ENCODE measurements at regions not wholly inside any gene's neighbourhood (a gene's known extent, or its start where the extent isn't known, plus 50 kb on each side); places are given as distances from the start of the nearest gene placed in this dataset.

DNA sequence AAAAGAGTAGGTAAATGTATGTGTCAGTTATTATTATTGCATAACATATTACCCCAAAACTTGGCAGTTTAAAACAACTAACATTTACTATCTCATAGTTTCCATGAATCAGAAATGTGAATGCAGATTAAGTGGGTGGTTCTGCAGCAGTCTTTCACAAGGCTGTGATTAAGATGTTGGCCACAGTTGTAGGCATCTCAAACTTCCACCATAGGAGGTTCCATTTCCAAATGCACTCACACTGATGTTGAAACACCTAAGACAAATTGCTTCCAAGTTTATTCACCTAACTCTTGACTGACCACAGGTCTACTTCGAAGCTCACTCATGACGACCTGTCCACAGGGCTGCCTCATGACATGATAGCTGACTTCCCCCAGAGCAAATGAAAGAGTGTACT, 360.8 kb downstream of the GRB14 start:
- DNase-seq (ENCODE audit: extremely low spot score), result no peak
- no peak overlapping the region for H3K4me3 ChIP-seq (ENCODE audit: low read depth, low read length)
- no peaks in the 10 kb centered on the region for H3K4me1 ChIP-seq (ENCODE audit: insufficient read depth)
- no peak overlapping the region for H3K27ac ChIP-seq (ENCODE audit: low read depth)
- 91% methylated on average over 2 of the region's 2 CpGs for WGBS
- H3K36me3 ChIP-seq (ENCODE audit: insufficient read depth), result no peaks in the 10 kb centered on the region

DNA sequence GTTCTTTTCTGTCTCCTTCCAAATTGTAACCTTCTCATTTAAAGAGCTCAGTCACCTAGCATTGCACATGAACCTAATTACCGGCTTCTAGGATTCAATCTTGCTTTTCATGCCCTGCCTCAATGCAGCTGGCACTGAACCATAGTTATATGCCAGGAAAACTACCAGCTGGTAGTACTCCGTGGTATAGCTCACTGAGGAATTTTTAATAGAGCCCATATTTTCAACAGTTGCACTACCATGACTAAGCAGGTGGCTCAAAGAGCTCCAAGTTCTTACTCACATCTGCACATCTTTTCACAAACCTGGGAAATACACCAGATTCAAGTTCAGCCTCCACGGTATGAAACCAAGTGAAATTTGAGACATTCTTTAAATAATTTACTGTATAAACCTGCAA, 363.5 kb downstream of the GRB14 start:
- no peak overlapping the region for H3K27ac ChIP-seq (ENCODE audit: low read depth)
- no peak overlapping the region for H3K4me3 ChIP-seq (ENCODE audit: low read depth, low read length)
- no peak for DNase-seq (ENCODE audit: extremely low spot score)
- WGBS, result 45% methylated on average over 3 of the region's 3 CpGs
- no peaks in the 10 kb centered on the region for H3K4me1 ChIP-seq (ENCODE audit: insufficient read depth)
- H3K36me3 ChIP-seq (ENCODE audit: insufficient read depth), result no peaks in the 10 kb centered on the region

DNA sequence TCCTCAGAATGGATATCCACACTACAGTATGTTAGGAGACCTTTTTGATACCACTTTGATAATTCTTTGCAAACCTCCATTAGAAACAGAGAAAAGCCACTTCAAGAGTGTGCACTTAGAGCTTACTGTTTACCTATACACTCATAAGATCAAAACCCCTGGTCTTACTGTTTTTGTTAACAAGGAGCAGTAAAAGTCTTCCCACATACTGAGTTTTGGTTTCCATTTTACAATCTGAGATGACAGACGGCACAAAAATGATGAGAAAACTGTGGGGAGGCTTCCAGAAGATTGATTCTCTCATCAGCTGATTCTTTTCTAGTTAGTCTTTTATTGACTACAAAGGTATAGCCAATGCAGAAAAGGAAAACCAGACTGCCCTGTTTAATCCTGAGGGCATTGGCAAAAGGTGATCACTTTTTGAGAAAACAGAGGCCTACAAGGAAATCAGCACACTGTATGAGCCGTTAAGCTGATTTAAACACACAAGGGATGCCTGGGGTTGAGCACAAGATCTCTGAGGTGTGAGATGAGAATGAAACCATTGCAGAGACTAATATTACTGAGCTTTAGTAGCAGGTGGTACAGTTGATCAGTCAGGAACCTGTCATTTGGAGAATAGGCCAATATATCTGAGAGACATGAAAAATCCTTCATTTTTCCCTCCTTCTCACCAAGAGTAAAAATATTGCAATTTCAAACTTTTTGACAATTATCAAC, 368.6 kb downstream of the GRB14 start:
- WGBS, result 76% methylated on average over 2 of the region's 2 CpGs
- Histone ChIP-seq H3K27ac (ENCODE audit: low read depth) (no peak overlapping the region), H3K36me3 (ENCODE audit: insufficient read depth) (no peaks in the 10 kb centered on the region), H3K4me3 (ENCODE audit: low read depth, low read length) (no peak overlapping the region), H3K4me1 (ENCODE audit: insufficient read depth) (no peaks in the 10 kb centered on the region)
- DNase-seq (ENCODE audit: extremely low spot score), result no peak

DNA sequence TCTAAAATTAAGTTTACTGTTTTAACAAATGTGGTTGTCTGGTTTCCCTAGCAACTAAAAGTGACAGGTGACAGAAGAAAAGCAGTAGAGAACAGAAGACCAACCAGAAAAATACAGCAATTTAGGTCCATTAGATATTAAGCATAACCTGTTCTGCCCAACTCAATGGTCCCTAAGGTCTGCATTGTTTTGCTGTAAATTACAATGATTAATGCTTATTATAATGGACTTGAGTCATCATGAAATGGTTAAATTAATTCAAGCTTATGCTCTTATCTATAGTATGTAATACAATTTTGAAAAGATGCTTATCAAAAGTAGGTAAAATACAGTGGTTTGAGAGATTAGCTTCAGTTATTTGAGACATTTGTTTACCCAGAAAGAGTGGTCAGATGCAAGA, 378.0 kb downstream of the GRB14 start:
- H3K4me3 ChIP-seq (ENCODE audit: low read depth, low read length), result no peak overlapping the region
- no peaks in the 10 kb centered on the region for H3K36me3 ChIP-seq (ENCODE audit: insufficient read depth)
- no peak for DNase-seq (ENCODE audit: extremely low spot score)
- H3K4me1 ChIP-seq (ENCODE audit: insufficient read depth), result no peaks in the 10 kb centered on the region
- no peak overlapping the region for H3K27ac ChIP-seq (ENCODE audit: low read depth)

GRCh38 chr2:164242409-164242808, 378.9 kb downstream of the GRB14 start:
- WGBS, result 90% methylated on average over 3 of the region's 3 CpGs
- Histone ChIP-seq H3K4me3 (ENCODE audit: low read depth, low read length) (no peak overlapping the region), H3K36me3 (ENCODE audit: insufficient read depth) (no peaks in the 10 kb centered on the region), H3K27ac (ENCODE audit: low read depth) (no peak overlapping the region), H3K4me1 (ENCODE audit: insufficient read depth) (no peaks in the 10 kb centered on the region)
- no peak for DNase-seq (ENCODE audit: extremely low spot score)

- DNase-seq (ENCODE audit: extremely low spot score), result no peak
Measured at GRCh38 chr2:164234074-164234473, 387.2 kb downstream of the GRB14 start.

GRCh38 chr2:164224007-164224406, 397.3 kb downstream of the GRB14 start:
- H3K4me1 ChIP-seq (ENCODE audit: insufficient read depth), result no peaks in the 10 kb centered on the region
- H3K36me3 ChIP-seq (ENCODE audit: insufficient read depth), result no peaks in the 10 kb centered on the region
- H3K27ac ChIP-seq (ENCODE audit: low read depth), result no peak overlapping the region
- H3K4me3 ChIP-seq (ENCODE audit: low read depth, low read length), result no peak overlapping the region
- no peak for DNase-seq (ENCODE audit: extremely low spot score)

More at GRCh38 chr2:164234074-164234473, 387.2 kb downstream of the GRB14 start:
- Histone ChIP-seq H3K27ac (ENCODE audit: low read depth) (no peak overlapping the region), H3K36me3 (ENCODE audit: insufficient read depth) (no peaks in the 10 kb centered on the region), H3K4me1 (ENCODE audit: insufficient read depth) (no peaks in the 10 kb centered on the region), H3K4me3 (ENCODE audit: low read depth, low read length) (no peak overlapping the region)
- whole genome bisulfite sequencing, result 87% methylated on average over 1 of the region's 1 CpG

DNA sequence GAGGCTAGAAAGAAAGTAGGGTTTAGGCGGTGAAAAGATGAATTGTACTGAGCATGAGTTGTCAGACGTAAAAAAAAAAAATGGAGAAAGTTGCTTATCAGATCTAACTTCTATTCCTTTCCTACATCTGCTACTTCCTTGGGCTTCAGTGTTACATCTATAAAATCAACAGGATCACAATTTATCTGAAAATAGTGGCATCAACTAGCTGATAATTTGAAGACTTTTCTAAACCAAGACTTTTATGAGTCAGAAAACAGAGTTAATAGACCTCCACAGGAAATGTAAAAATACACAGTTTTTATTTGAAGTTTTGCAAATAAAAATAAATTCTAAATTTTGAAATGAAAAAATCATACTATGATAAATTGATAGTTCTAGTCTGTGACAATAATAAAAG, 399.8 kb downstream of the GRB14 start:
- Histone ChIP-seq H3K4me3 (ENCODE audit: low read depth, low read length) (no peak overlapping the region), H3K27ac (ENCODE audit: low read depth) (no peak overlapping the region), H3K36me3 (ENCODE audit: insufficient read depth) (no peaks in the 10 kb centered on the region), H3K4me1 (ENCODE audit: insufficient read depth) (no peaks in the 10 kb centered on the region)
- DNase-seq (ENCODE audit: extremely low spot score), result no peak
- 34% methylated on average over 2 of the region's 2 CpGs for WGBS

DNA sequence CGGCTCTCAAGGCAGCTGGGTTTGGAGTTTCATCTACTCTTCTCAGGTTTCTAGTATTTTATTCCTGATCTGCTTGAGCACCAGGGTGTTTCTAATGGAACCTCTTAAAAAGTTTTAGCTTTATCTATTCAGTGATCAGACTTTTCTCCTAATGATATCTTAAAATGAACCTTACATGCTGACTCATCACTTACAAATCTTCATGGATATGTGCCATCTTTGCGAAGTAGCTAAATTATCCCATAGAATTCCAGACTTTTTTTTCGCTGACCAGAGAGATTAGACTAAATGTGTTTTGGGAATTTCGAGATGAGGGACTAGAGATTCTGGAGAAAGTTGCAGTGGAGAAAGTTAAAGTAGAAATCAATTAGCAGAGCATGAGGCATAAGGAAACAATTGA, 401.0 kb downstream of the GRB14 start:
- WGBS, result 79% methylated on average over 4 of the region's 4 CpGs
- no peaks in the 10 kb centered on the region for H3K4me1 ChIP-seq (ENCODE audit: insufficient read depth)
- no peaks in the 10 kb centered on the region for H3K36me3 ChIP-seq (ENCODE audit: insufficient read depth)
- H3K4me3 ChIP-seq (ENCODE audit: low read depth, low read length), result no peak overlapping the region
- no peak overlapping the region for H3K27ac ChIP-seq (ENCODE audit: low read depth)
- no peak for DNase-seq (ENCODE audit: extremely low spot score)

DNA sequence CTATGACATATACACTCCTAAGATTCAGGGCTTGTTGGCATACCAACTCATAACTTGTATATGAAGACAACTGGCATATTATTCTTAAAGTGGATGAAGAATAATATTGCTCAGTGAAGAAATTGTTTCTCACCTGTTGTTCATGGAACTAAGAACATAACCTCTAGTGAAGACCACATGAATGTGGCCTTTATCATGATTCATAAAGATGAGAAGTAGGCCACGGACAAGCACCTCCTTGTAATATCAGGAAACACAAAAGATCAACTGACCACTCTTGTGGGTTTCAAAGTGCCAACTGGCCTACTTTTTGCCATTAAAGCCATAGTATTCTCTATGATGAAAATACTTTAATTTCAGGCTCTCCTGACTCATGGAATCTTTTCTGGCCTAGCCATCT, 407.4 kb downstream of the GRB14 start:
- Histone ChIP-seq H3K36me3 (ENCODE audit: insufficient read depth) (no peaks in the 10 kb centered on the region), H3K4me3 (ENCODE audit: low read depth, low read length) (no peak overlapping the region), H3K27ac (ENCODE audit: low read depth) (no peak overlapping the region), H3K4me1 (ENCODE audit: insufficient read depth) (no peaks in the 10 kb centered on the region)
- WGBS, result 71% methylated on average over 1 of the region's 1 CpG
- no peak for DNase-seq (ENCODE audit: extremely low spot score)

DNA sequence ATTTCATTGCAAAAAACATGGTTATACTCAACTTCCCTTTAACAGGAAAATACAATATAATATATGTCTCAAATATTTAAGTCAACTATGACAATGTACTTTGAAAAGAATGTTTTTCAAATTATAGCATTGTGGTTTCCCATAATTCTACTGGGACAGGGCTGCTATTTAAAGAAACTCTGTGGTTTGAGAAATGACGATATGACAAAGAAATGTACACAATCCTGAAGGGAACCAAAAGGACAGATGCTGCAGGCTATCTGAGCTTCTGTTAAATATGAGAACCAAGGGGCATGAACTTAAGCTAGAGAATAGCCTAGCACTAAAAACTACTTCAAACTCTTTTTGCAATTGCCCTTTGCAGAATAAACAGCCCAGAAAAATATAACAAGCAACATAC, 415.9 kb downstream of the GRB14 start:
- H3K4me3 ChIP-seq (ENCODE audit: low read depth, low read length), result no peak overlapping the region
- no peak for DNase-seq (ENCODE audit: extremely low spot score)
- no peaks in the 10 kb centered on the region for H3K4me1 ChIP-seq (ENCODE audit: insufficient read depth)
- no peak overlapping the region for H3K27ac ChIP-seq (ENCODE audit: low read depth)
- no peaks in the 10 kb centered on the region for H3K36me3 ChIP-seq (ENCODE audit: insufficient read depth)
- 11% methylated on average over 1 of the region's 1 CpG for WGBS

- WGBS, result 75% methylated on average over 3 of the region's 3 CpGs
- DNase-seq (ENCODE audit: extremely low spot score), result no peak
Measured at GRCh38 chr2:164203131-164203530, 418.2 kb downstream of the GRB14 start.

GRCh38 chr2:164198256-164198655, 423.0 kb downstream of the GRB14 start:
- no peaks in the 10 kb centered on the region for H3K4me1 ChIP-seq (ENCODE audit: insufficient read depth)
- H3K4me3 ChIP-seq (ENCODE audit: low read depth, low read length), result no peak overlapping the region
- no peak for DNase-seq (ENCODE audit: extremely low spot score)
- no peak overlapping the region for H3K27ac ChIP-seq (ENCODE audit: low read depth)
- H3K36me3 ChIP-seq (ENCODE audit: insufficient read depth), result no peaks in the 10 kb centered on the region
- WGBS, result 55% methylated on average over 1 of the region's 1 CpG

More at GRCh38 chr2:164203131-164203530, 418.2 kb downstream of the GRB14 start:
- Histone ChIP-seq H3K36me3 (ENCODE audit: insufficient read depth) (no peaks in the 10 kb centered on the region), H3K27ac (ENCODE audit: low read depth) (no peak overlapping the region), H3K4me3 (ENCODE audit: low read depth, low read length) (no peak overlapping the region), H3K4me1 (ENCODE audit: insufficient read depth) (no peaks in the 10 kb centered on the region)

DNA sequence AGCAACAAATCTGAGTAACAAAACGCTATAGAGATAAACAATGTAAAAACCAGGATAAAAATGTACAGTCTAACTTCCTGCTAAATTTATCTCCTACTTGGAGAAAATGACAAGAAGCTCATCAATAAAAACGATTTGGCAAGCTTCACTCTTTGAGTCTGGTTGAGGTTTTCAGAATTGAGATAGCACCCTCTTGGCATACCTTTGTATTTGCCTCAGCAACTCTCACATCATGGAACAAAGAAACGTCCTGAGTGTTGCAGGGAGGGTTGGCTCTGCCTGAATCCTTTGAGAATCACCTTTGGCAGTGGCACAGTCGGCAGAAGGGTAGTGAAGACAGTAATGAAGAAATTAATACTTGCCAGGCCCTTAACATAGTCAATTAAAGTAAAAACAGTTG, 430.6 kb downstream of the GRB14 start:
- DNase-seq (ENCODE audit: extremely low spot score), result no peak
- 47% methylated on average over 4 of the region's 4 CpGs for WGBS
- H3K4me3 ChIP-seq (ENCODE audit: low read depth, low read length), result no peak overlapping the region
- no peaks in the 10 kb centered on the region for H3K36me3 ChIP-seq (ENCODE audit: insufficient read depth)
- no peak overlapping the region for H3K27ac ChIP-seq (ENCODE audit: low read depth)
- no peaks in the 10 kb centered on the region for H3K4me1 ChIP-seq (ENCODE audit: insufficient read depth)

GRCh38 chr2:164189851-164190250, 431.4 kb downstream of the GRB14 start:
- Histone ChIP-seq H3K4me1 (ENCODE audit: insufficient read depth) (no peaks in the 10 kb centered on the region), H3K36me3 (ENCODE audit: insufficient read depth) (no peaks in the 10 kb centered on the region), H3K27ac (ENCODE audit: low read depth) (no peak overlapping the region), H3K4me3 (ENCODE audit: low read depth, low read length) (no peak overlapping the region)
- no peak for DNase-seq (ENCODE audit: extremely low spot score)
- WGBS, result 84% methylated on average over 2 of the region's 2 CpGs

Data from urinary bladder (tissue), 3 donors.